HG02970 (cell line): ENCODE measurements at regions not wholly inside any gene's neighbourhood (a gene's known extent, or its start where the extent isn't known, plus 50 kb on each side); places are given as distances from the start of the nearest gene placed in this dataset.
A peak's percentile ranks its signal among the peaks of the same experiment; 100 is the strongest.
"Not testable (repeated sequence)": the region's sequence is repeated elsewhere in the genome, so short reads cannot be mapped to it uniquely, and the experiment has no call there.

ENCODE experiments used
- ATAC-seq: cut with Tn5 transposase; IDR thresholded peaks from one replicate; pipeline ENCODE4 v1.9.1; 2021; ENCODE audit warnings: mild to moderate bottlenecking, moderate library complexity, moderate number of reproducible peaks; ENCODE audit not compliant: unreplicated experiment, low FRiP score

GRCh38 chr20:12913781-12914443 is 94.9 kb upstream of the SPTLC3 start:
- no peak for ATAC-seq

- ATAC-seq, result no peak
These were observed 94.0 kb upstream of the SPTLC3 start for GRCh38 chr20:12914804-12915203.

- no peak for ATAC-seq
These were observed 92.1 kb upstream of the SPTLC3 start for GRCh38 chr20:12916699-12917098.

GRCh38 chr20:12924126-12924525 is 84.6 kb upstream of the SPTLC3 start:
- no peak for ATAC-seq

- peak; percentile 85 for ATAC-seq
These were observed 83.5 kb upstream of the SPTLC3 start for GRCh38 chr20:12925210-12925755.

GRCh38 chr20:12925863-12926793 is 82.6 kb upstream of the SPTLC3 start:
- ATAC-seq, result no peak

- ATAC-seq, result no peak
These were observed 81.3 kb upstream of the SPTLC3 start for GRCh38 chr20:12927489-12927888.

GRCh38 chr20:12928358-12928754 is 80.4 kb upstream of the SPTLC3 start:
- ATAC-seq, result no peak

- no peak for ATAC-seq
These were observed 79.9 kb upstream of the SPTLC3 start for GRCh38 chr20:12928755-12929401.

GRCh38 chr20:12936020-12936419 is 72.8 kb upstream of the SPTLC3 start:
- no peak for ATAC-seq

GRCh38 chr20:12936524-12936923 is 72.2 kb upstream of the SPTLC3 start:
- no peak for ATAC-seq

GRCh38 chr20:12941025-12941424 is 67.7 kb upstream of the SPTLC3 start:
- no peak for ATAC-seq

- no peak for ATAC-seq
These were observed 66.6 kb upstream of the SPTLC3 start for GRCh38 chr20:12942123-12942522.

GRCh38 chr20:12946789-12947188 is 62.0 kb upstream of the SPTLC3 start:
- no peak for ATAC-seq

- ATAC-seq, result no peak
These were observed 61.1 kb upstream of the SPTLC3 start for GRCh38 chr20:12947691-12948090.

GRCh38 chr20:12949429-12949980 is 59.3 kb upstream of the SPTLC3 start:
- no peak for ATAC-seq

GRCh38 chr20:12954254-12954653 is 54.5 kb upstream of the SPTLC3 start:
- not testable (repeated sequence) for ATAC-seq

- ATAC-seq, result no peak
These were observed 53.2 kb upstream of the SPTLC3 start for GRCh38 chr20:12955611-12956010.

GRCh38 chr20:12956303-12956702 is 52.5 kb upstream of the SPTLC3 start:
- ATAC-seq, result no peak

GRCh38 chr20:12957968-12958367 is 50.8 kb upstream of the SPTLC3 start:
- ATAC-seq, result no peak
